GM08714 (cell line): ENCODE measurements at regions not wholly inside any gene's neighbourhood (a gene's known extent, or its start where the extent isn't known, plus 50 kb on each side); places are given as distances from the start of the nearest gene placed in this dataset.

Experiments used
- H3K4me3 ChIP-seq: fragments of 200-500 bp; sonication (Bioruptor generic); 2 replicates; pipeline ENCODE4 v1.5.1; 2014; ENCODE audit warnings: mild to moderate bottlenecking, low read length, inconsistent platforms
- ZNF274 ChIP-seq: IDR thresholded peaks from 2 replicates; pipeline ENCODE4 v1.6.1; 2012; ENCODE audit warnings: mild to moderate bottlenecking, low read depth, low read length

DNA sequence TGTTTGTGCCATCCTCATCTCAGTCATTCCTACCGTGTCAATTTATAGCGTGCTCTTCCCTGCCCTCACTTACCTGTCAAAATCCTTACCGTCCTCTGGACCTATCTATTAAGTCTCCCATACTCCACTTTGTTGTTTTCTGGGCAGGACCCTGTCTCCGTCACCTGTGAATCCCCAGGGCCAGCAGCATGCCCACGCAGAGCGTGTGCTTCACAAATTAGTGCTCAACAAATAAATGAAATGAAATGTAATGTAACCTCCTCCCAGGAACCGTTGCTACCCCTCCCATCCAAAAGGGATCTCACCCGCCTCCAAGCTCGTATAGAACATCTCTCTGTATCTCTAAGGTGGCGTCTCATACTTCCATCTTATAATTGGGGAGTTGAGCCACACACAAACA is 589.9 kb upstream of the MGMT start:
- no peak for TF ChIP-seq ZNF274

DNA sequence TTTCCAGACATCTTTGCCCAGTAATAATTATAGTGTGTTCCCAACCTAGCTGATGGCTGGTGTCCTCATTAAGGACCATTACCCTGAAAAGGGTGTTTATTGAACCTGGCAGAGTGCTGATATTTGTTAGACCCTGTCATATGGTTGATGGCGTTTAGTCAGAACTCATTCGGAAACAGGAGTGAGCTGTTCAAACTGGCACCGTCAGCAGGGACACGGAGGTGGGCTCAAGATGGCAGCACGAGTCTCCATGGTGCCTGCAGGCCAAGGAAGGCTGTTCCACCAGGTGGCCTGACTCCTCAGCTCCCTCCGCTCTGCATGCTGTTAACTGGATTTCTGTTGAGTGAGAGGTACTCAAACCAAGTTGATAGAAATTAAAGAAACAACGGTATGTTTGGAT is 589.1 kb upstream of the MGMT start:
- TF ChIP-seq ZNF274, result no peak

More for the DNA sequence above, 589.9 kb upstream of the MGMT start:
- no peak overlapping the region for H3K4me3 ChIP-seq

DNA sequence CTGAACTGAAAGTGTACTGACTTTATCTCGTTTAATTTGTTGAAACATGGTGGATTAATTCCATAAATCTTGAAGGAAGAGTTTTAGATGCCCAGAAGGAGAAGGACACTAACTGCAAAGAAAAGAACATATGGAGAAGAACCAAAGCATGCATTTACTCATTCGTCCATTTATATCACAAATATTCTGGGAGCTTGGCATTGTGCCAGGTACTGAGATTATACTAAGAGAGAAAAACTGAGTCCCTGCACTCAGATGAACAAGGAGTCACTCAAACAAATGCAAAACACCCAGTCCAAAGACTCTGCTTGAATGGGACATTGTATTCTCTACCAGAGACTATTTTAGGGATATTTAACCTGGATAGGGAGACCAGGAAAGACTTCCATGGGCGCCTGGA is 588.0 kb upstream of the MGMT start:
- H3K4me3 ChIP-seq, result no peak overlapping the region
- no peak for TF ChIP-seq ZNF274

More for the DNA sequence above, 589.1 kb upstream of the MGMT start:
- H3K4me3 ChIP-seq, result no peak overlapping the region

DNA sequence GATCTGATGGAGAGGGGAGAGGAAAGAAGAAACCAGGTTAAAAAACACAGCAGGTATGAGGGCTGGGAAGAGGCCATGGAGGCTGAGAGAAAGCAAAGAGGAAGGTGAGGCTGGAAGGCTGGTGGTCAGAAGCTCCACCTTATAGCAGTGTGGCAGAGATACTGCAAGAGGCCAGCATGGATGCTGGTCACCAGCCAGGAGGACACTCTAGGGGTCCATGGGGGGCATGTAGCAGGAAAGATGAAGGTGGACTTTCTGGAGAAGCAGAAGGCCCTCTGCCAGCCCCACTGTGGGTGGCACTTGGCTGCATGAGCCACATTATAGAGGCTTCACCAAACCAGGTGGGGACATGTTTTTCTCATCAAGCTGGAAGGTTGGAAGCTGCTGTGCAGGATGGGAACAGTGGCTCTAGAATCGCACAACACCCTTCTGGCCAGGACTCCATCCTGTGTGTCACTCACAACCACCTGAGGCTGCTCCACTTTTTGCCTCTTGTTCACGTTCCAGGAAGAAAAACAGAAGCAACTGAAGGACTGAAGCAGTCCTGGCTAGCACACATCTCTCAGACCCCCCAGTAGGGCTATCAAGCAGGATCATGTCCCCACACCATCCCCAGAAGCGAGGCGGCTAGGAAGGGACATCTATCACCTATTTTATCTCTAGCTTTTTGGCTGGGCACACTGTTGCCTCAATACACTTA is 587.5 kb upstream of the MGMT start:
- H3K4me3 ChIP-seq, result no peak overlapping the region
- no peak for TF ChIP-seq ZNF274

DNA sequence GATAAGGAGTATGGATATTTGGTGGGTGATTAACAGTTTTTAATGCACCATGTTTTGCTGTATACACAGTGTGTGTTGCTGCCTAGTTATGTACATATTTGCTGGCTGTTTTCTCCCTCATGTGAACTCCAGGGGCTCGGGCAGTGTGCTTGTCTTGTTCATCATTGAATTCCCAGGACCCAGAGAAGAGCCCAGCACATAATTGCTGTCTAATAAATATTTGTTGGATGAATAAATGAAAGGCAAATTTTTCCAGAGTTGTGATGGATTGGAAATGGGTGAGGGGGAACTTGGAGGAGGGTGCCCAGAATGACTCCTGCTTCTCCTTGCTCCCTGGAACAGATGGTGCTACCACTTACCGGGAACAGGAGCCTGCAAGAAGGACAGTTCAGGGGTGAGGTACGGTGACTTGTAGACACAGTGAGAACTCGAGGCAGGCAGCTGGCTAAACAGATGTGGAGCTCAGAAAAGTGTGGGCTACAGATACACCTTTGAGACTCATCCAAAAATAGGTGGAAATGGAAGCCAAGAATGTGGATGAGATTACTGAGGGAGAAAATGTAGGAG is 586.8 kb upstream of the MGMT start:
- no peak overlapping the region for H3K4me3 ChIP-seq
- no peak for TF ChIP-seq ZNF274

DNA sequence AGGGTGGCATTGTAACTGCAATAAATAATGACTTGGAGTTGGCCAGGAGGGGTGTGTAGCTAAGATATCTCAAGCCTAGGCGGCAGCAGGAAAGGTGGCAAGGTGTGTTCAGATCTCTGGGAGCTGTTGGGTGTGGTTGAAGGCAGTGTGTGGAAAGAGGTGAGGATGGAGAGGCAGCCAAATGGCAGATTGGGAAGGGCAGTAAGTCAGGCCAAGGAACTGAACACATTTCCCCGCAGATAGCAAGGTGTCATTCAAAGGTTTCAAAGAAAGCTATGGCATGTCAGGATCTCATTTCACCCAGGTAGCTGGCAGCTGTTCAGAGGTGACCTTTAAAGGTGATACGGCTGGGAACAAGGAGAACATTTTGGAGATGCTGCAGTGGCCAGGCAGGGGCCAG is 586.0 kb upstream of the MGMT start:
- no peak for TF ChIP-seq ZNF274
- no peak overlapping the region for H3K4me3 ChIP-seq

DNA sequence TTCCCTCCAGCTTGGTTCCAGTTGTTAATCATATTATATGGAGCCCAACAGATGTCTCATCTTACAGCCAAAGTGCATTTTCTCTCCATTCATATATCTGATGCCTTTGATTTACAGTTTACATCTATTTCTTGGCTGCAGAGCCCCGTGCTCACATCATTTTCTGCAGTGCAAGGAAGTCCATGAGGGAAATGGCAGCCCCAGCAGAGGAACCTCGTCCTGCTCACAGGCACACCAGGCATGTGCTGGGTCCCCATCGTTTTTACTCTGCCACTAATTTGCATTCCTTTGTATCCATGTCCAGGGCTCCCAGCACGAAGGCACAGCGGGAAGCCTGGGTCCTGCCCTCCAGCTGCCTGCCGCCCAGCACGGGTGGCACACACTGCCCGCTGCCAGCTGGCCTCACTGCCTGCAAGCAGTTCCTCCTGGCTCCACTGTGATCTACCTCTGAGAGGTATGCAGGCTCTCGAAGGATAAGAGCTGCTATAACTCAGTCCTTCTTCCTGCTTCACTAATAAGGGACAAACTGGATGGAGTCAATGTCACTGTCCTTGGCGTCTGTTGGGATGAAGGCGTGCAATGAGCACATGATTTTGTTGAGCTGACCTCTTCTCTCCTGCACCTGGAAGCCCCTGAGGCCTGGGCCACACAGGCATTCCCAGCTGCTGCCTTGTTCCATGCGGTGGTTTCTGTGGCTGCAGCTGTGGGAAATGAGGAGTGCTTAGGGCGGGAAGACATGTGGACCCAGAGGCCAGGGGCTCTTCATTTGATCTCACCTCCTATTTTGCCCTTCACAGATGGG is 583.6 kb upstream of the MGMT start:
- H3K4me3 ChIP-seq, result no peak overlapping the region
- no peak for TF ChIP-seq ZNF274

DNA sequence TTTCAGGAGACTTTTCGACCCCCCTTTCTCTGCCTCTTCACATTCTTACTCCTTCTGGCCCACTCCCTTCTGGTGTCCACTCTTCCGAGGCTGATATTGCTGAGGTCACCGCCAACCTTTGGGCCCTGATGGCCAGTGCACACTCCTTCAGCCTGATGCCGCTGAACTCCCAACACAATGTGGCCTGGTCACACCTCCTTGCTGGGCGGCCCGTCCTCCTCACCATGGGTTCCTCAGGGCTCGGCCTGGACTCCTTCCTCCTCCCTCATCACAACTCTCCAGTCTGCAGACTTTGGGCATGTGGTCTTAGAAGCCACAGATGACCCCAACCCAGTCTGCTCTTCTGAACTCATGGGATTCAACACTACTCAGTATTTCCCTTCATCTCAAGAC is 583.0 kb upstream of the MGMT start:
- no peak overlapping the region for H3K4me3 ChIP-seq
- TF ChIP-seq ZNF274, result no peak

DNA sequence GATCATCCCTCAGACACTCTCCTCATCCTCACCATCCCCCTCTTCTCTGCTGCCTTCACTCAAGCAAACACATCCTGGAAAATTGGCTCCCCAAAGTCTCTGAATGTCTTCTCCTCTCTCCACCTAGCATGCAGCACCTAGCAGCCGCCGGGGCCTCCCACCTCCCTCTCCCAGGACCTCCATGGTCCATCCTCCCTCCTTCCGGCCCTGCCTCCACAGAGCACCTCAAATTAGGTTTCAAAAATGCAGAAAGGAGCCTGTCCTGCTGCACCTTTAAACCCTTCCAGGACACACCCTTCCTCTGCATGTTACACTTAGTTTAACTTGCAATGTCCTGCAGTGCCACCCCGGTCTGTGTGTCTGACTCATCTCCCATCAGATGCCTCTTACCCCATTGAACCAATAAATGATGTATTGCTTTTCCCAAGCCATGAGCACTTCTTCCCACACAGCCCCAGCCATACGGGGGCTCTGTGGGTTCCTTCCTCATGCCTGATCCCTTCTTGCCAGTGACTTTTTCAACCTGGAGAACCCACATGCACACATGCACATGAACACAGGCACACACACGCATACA is 582.5 kb upstream of the MGMT start:
- TF ChIP-seq ZNF274, result no peak

DNA sequence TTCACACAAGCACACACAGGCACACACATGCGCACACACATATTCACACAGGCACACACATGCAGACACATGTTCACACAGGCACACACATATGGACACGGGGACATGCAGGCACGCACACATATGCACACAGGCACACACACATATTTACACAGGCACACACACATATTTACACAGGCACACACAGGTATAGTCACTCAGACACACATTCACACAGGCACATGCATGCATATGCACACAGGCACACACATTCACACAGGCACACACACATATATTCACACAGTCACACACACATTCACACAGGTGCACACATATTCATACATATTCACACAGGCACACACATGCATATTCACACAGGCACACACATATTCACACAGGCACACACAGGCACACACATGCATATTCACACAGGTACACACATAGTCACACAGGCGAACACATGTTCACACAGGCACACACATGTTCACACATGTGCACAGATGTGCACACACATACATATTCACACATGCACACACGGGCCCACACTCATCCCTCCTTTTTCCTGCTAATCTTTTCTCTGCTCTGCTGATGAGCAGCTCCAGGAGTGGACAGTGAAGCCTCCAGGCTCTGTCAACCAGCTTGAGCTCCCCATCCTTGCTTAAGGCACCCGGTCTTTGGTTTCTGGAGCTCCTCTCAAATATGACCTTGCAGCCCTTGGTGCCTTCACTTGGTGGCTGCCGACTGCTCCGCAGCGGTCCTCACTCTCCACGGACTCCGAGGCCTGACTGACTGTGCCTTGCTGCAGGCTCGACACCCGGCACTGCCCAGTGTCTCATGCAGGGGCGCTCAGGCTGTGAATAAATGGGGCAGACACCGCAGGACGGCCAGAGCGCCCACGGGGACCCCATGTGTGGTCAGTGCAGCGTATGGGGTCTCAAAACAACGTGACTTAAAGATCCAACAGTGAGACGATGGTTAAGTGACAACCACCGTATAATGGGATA is 581.2 kb upstream of the MGMT start:
- TF ChIP-seq ZNF274, result no peak
- H3K4me3 ChIP-seq, result no peak overlapping the region

More for the DNA sequence above, 582.5 kb upstream of the MGMT start:
- no peak overlapping the region for H3K4me3 ChIP-seq

DNA sequence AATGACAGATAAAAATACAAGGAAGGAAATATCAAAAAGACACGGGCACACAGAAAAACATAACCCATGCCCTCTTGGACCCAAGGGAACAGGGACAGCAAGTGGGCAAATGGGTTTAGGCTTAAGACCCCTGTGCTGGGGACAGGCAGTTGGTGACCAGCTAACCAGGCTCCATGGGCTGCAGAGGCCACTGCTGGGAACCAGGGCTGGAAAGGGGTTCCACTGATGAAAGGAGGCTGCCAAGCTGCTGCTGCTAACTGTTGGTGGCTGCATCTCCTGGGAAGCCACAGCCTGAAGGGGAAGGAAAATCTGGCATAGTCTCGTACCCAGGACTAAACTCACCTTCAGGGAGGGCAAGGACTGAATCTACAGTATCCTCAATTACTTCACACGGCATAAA is 579.2 kb upstream of the MGMT start:
- no peak overlapping the region for H3K4me3 ChIP-seq
- no peak for TF ChIP-seq ZNF274

DNA sequence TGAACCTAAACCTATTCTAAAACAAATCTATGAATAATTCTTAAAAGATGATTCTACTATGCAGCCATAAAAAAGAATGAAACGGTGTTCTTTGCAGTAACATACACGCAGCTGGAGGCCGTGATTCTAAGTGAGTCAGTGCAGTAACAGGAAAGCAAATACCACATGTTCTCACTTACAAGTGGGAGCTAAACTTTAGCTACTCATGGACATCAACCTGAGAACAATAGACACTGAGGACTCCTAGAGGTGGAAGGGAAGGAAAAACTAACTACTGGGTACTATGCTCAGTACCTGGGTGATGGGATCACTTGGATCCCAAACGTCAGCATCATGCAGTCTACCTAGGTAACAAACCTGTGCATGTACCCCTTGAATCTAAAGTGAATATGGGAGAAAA is 575.0 kb upstream of the MGMT start:
- H3K4me3 ChIP-seq, result no peak overlapping the region
- TF ChIP-seq ZNF274, result no peak

DNA sequence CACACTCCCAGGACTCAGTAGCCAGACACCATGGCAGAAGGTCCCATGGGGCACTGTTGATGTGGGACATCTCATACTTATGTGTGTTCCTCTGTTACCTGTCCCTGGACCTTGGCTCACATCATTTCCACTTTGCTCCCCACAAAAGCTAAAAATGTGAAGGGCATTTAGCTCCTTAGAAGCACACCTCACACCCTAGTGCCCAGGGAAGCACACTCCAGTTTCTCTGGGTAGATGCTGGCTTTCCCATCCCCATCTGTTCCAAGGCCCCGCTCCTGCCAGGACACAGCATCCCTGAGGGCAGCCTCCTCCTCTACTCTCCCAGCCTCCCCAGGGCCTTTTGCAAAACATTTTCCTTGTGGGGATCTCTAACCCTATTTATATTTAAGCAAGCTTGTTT is 572.4 kb upstream of the MGMT start:
- TF ChIP-seq ZNF274, result no peak
- H3K4me3 ChIP-seq, result no peak overlapping the region

DNA sequence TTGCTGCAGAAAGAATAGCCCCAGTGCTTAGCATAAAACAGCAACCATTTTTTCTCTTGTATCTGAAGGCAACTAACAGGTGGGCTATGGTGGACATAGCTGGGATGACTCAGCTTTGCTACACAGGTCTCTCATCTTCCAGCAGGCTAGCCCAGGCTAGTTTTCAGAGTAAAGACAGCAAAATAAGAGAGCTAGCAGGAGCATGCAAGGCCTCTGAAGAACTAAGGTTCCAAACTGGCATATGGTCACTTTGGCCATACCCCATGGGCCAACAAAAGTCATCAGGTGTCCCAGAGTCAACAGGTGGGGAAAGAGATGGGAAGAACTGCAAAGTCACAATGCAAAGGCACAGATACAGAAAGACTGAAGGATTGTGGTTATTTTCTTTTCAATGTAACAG is 571.6 kb upstream of the MGMT start:
- TF ChIP-seq ZNF274, result no peak
- H3K4me3 ChIP-seq, result no peak overlapping the region
